GM19372 (cell line): ENCODE measurements at regions not wholly inside any gene's neighbourhood (a gene's known extent, or its start where the extent isn't known, plus 50 kb on each side); places are given as distances from the start of the nearest gene placed in this dataset.
"Not testable (repeated sequence)": the region's sequence is repeated elsewhere in the genome, so short reads cannot be mapped to it uniquely, and the experiment has no call there.

ENCODE experiments used
- ATAC-seq: cut with Tn5 transposase; IDR thresholded peaks from one replicate; pipeline ENCODE4 v1.9.1; 2021; ENCODE audit warnings: mild to moderate bottlenecking, low read depth, moderate library complexity; ENCODE audit not compliant: unreplicated experiment

DNA sequence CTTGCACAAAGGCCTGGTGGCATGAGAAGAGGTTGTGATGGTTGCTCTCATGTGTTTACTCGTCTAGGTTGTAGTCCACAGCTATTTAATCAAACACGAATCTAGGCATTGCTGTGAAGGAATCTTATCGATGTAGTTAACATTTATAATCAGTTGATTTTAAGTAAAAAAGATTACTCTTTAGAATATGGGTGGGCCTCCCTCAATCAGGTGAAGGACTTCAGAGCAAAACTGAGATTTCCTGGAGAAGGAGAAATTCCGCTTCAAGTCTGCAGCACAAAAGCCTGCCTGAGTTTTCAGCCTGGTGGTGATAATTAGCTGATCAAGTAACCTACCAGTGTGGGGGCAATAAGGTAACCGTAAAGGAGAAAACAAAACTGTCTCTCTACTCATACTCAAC is 523.6 kb downstream of the GRIN2A start:
- no peak for ATAC-seq

DNA sequence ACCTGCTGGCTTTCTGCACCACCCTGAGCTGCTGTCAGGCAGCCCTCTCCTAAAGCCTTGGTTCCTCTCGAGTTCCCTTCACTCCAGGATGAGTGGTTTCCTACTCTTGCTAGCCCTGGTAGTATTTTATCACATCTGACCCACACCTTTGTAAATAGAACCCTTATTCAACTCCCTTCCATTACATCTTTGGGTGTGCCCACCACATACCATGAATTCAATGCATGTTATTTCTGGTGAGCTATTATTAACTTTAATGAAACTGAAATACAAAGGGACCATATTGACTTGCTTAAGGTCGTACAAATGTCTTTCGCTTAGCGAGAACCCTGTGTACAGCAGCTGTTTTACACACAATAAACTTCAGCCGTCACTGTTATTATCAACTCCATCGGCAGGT is 521.3 kb downstream of the GRIN2A start:
- ATAC-seq = no peak

DNA sequence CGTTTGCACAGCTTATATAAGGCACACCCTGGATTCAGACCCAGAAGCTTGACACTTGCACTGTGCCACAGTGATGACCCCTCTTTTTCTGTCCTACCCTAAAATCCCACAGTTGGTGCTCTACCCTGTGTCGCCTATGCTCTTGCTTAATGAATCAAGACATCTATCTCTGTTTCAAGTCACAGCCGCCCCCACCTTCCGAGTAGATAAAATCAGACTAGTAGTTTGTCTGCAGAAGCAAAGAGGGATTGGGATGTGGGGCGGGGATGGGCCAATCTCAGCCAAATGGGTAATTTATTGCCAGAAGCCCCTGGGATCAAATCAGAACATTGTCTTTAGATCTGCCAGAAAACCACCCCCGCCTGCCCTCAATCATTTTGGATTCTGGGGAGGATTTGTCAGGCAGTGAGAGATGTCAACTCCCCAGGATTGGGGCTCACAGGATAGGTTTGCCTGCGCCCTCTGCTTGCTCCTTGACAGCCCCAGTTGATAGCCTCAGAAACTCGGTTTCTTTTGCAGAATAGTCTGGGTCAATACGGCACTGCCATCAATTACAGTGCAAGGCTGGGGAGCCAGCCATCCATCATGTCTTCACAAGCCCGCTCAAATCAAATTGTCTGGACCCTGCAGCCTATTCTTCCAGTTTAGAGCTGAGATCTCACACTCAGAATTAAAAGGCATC is 520.8 kb downstream of the GRIN2A start:
- no peak for ATAC-seq

DNA sequence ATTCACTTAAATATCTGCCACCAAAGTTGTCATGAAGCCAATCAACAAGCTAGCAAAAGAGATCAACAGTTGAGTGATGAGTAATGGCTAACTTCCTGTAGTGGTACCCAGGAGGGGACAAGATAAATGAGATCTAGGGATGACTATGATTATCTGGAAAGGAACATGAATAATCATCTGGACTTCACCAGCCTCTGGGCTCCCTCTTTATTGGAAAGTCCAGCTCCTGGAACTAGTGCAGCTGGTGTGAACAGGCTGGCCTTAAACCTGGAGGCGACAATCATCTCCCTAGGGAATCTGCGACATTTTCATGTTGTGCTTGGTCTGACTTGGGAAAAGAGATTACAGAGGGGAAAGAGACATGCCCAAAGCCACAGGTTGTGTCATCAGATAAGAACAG is 518.6 kb downstream of the GRIN2A start:
- no peak for ATAC-seq

DNA sequence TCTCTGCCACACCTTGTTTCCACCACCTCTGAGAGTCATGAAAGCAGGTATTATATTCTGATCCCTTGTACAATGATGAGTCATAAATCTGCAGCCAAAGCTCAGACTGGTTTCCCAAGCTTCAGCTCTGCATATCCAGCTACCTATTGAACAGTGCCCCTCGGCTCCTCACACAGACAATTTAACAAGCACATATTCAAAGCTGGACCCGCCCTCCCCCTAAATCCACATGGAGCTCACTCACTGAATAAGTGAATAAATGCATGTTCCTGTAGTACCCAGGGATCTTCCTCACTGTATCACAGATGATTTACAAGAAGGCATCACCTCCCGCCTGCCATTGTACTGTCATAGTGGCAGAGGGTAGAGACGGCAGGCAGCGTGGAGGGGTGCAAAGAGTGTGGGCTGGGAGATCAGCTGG is 516.4 kb downstream of the GRIN2A start:
- no peak for ATAC-seq

DNA sequence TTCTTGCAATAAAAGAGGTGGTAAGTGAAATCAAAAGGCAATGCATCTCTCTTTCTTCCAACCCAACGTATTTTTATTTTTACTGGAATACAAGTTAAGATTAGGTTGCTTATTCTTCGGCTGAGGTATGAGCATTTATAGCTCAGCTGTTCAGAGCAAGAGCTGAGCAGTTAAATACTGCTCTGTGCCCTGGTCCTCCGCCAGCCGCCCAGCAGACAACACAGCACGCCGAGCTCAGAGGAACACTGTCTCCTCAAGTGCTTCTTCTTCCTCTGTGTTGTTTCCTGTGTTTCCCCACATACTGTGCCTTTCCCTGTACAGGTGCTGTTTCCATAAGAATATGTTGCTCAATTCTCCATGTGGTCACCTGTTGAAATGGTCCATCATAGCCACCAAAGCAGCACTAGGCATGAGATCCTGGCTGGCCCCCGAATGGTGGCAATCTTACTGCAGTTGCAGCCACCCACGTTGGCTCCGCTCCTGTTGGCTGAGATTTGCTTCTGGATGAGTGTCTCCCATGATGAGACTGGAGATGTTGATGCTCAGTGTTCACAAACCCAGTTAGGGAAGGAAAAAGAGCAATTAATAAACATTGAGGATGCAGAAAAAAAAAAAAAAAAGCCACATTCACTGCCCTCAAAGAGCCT is 515.3 kb downstream of the GRIN2A start:
- no peak for ATAC-seq

DNA sequence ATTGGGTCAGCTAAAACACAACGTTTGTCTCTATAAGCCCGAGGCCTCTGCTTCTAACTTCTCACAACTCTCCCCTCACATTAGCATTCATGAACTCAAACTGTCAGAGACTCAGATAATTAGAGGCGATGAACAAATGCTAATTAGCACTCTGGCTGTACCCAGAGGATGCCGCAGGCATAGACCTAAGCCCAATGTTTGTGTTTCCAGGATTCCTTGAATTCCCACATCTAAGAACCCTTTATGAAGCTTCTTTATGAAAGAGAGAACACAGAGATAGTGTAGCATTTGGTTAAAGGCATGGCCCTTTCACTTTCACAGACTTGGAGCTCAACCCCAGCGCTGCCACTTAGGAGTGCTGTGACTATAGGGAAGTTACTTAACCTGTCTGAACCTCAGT is 512.2 kb downstream of the GRIN2A start:
- no peak for ATAC-seq

DNA sequence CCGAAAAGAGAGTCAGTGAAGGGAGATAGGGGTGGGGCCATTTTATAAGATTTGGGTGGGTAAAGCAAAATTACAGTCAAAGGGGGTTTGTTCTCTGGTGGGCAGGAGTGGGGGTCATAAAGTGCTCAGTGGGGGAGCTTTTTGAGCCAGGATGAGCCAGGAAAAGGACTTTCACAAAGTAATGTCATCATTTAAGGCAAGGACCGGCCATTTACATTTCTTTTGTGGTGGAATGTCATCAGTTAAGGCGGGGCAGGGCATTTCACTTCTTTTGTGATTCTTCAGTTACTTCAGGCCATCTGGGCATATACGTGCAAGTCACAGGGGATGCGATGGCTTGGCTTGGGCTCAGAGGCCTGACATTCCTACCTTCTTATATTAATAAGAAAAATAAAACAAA is 511.6 kb downstream of the GRIN2A start:
- ATAC-seq = not testable (repeated sequence)

DNA sequence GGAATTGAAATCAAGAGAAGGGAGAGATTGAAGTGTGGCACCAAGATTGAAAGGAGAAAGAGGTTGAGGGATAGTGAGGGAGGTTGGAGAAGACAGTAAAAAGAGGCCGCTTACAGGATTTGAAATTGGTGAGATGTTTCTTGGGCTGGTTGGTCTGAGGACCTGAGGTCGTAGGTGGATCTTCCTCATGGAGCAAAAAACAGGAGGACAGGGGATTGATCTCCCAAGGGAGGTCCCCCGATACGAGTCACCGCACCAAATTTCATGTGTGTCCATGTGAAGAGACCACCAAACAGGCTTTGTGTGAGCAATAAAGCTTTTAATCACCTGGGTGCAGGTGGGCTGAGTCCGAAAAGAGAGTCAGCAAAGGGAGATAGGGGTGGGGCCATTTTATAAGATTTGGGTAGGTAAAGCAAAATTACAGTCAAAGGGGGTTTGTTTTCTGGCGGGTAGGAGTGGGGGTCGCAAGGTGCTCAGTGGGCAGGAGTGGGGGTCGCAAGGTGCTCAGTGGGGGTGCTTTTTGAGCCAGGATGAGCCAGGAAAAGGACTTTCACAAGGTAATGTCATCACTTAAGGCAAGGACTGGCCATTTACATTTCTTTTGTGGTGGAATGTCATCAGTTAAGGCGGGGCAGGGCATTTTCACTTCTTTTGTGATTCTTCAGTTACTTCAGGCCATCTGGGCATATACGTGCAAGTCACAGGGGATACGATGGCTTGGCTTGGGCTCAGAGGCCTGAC is 505.5 kb downstream of the GRIN2A start:
- not testable (repeated sequence) for ATAC-seq

DNA sequence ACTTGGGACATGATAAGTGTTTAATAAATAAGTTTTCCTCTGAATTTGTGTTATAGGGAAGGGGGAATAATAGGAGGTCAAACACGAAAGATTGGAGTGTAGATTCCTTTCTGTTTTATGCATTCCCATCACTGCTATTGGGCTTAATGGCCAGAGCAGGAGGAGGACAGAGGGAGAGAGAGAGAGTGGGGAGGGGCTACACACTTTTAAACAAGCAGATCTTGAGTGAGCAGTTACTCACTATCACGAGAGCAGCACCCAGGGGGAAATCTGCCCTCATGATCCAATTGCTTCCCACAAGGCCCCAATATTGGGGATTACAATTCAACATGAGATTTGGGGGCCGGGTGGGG is 505.0 kb downstream of the GRIN2A start:
- no peak for ATAC-seq

DNA sequence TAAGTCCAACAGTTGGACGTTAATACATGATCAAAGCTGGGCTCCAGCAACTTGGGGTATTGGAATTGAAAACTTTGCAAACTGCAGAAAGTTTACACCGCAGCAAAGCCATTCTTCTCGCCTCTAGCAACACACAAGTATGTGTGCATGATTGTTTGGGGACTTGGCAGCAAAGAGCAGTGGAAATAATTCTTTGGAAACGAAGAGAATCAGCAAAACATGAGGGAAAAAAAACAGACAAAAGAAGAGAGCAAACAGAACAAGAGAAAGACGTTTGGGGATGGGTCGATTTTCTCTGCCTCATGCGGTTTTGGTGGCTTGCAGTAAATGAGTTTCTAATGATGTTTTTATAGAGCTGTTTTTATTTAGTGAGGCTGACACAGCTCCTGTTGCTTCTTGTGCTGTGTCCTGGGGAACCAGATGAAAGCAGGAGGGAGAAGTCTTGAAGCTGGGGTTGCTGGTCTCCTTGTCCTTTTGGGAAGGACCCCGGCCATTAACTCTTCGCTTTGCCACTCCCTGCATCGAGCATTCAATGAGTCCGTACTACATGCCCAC is 502.9 kb downstream of the GRIN2A start:
- ATAC-seq = no peak

DNA sequence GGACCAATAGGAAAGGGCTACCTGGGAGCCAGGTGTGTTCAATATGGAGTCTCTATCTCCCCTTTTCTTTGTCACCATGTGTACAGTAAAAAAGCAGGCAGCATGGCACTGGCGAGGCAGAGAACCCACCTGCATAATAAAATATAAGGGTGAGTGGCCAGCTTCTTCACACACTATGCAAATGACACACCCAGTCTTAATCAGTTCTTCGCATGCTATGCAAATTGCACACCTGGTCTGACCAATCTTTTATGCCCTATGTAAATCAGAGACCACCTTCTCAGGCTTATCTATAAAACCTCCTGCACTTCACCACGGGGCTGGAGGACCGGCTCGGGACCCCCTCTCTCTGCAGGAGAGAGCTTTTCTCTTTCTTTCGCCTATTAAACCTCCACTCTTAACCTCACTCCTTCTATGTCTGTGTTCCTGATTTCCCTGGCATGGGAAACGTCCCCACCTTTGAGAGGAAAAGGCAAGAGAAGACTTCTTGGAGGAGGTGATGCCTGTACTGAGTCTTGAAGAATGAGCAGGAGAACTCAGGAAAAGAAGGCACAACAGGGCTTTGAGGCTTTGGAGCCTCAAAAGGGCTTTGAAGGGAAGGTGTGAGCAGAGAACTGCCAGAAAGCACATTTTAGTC is 502.1 kb downstream of the GRIN2A start:
- ATAC-seq = no peak

DNA sequence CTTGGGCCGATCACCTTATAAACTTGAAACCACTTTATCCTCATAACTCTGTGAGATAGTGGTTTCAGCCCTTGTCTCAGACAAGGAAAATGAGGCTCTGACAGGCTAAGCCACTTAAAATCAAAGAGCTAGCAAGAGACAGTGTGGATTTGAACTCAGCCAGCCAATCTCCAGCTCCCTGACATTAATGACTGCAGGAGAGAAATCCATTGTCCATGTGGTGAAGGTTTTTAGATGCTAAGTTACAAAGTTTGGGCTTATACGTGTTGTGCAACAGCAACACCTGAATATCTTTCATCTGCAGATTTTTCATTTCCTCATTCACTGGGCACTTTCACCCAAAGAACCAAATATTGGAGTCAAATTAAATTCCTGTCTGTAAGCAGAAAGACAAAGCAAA is 501.3 kb downstream of the GRIN2A start:
- no peak for ATAC-seq

DNA sequence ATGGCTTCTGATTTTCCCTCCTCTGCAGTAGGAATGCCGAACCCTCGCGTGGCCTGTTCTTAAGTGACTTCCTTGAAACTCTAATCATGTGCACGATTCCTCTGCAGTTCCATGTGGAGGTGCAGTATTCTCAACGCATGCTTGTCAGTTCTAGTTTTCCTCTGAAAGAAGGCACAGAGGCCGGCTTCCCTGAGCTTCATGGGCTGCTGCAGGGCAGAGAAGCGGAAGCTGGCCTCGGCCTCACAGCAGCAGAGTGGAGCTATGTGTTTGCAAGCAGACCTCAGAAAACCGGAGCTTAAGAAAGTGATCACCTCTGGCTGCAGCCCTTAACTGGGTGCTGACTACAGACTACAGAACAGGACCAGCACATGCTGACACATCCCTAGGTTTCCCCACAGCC is 500.7 kb downstream of the GRIN2A start:
- no peak for ATAC-seq

DNA sequence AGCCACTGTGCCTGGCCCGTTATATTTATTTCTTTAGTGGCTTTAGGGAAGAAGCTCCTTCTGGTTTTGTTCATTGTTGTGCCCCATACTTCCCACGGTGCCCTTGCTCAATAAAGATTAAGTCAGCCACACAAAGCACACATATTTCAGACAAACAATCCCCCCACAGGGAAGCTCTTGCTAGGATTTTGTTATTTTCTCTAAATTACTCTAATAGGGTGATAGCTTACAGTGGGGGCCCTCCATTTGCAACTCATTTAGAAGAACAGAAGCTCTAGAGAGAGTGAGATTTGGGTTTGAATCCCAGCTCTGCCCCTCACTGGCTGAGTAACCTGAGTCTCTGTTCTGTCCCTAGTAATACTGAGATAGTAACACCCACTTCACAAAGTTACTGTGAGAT is 499.9 kb downstream of the GRIN2A start:
- ATAC-seq = no peak

DNA sequence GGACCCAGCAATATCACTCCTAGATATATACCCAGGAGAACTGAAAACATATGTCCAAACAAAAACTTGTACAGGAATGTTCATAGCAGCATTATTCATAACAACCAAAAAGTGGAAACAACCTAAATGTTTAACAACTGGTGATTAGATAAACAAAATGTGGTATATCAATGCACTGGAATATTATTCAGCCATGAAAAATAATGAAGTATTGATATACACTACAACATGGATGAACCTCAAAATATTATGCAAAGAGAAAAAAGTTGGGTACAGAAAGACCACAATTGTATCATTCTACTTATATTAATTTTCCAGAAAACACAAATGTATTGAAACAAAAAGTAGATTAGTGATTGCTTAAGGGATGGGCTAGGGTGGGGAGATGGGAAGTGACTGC is 498.6 kb downstream of the GRIN2A start:
- no peak for ATAC-seq

DNA sequence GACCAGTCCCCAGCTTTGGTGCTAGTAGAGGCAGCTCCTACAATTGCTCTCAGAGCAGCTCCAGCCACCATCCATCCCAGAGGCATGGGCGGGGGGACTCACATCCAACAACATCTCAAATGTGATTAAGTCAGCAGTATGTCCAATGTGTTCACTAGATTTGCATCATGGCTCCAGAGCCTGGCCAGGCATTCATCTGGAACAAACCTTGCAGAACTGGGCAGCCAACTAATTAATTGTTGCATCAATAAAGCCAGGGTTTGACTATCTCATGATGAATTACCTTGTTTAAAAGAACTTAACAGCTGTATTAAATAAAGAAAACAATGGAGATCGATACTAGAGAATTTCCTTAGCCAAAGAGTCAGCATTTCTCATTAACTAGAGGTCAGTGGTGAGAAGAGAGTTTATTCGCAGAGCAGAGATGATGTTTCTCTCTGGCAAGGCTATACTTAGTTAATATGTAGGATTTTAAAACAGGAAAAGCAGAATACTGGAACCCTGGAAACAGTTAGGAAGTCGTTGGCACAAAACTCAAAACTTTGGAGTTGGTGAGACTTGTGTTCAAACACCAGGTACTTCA is 494.4 kb downstream of the GRIN2A start:
- no peak for ATAC-seq

DNA sequence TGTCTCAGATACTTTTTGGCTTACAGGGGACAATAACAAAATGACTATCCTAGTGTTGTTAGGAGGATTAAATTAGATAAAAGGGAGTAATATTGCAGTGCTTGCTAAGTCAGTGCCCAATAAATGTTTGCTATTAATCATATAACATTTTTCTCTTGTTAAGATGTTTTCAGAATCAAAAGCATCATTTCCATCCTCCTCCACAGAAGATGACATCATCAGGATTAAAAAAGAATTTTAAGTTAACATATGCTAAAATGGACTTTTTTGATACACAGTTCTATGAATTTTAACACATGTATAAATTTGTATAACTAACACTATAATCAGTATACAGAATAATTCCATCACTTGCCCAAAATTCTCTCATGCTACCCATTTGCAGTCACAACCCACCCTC is 492.6 kb downstream of the GRIN2A start:
- ATAC-seq = no peak

DNA sequence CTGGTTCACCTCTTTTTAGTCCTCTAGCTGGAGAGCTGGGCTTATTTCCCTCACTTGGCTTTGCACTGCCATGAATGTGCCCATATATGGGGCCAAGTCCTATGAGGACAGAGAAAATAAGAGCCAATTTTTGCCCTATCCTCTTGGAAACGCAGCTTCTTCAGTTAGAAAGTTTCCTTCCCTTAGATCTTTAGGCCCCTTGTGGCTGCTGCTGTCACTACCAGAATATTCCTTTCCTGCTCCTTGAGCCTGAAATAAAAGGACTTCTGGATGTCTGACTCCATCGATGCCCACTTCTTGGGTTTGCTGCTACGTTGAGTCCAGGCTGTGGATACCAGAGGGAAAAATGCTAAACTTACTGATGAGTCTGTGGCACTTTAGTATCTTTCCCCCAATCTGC is 487.1 kb downstream of the GRIN2A start:
- ATAC-seq = no peak
